Kidney glomerular epithelial cell (primary cell): ENCODE measurements at regions not wholly inside any gene's neighbourhood (a gene's known extent, or its start where the extent isn't known, plus 50 kb on each side); places are given as distances from the start of the nearest gene placed in this dataset.
"Not testable (repeated sequence)": the region's sequence is repeated elsewhere in the genome, so short reads cannot be mapped to it uniquely, and the experiment has no call there.

Experiments used
- DNase-seq: peaks from one replicate; lab custom pipeline; 2025; lab: John Stamatoyannopoulos, UW

GRCh38 chr2:83253848-83254247 is 1205.2 kb downstream of the SUCLG1 start:
- DNase-seq: no peak

DNA sequence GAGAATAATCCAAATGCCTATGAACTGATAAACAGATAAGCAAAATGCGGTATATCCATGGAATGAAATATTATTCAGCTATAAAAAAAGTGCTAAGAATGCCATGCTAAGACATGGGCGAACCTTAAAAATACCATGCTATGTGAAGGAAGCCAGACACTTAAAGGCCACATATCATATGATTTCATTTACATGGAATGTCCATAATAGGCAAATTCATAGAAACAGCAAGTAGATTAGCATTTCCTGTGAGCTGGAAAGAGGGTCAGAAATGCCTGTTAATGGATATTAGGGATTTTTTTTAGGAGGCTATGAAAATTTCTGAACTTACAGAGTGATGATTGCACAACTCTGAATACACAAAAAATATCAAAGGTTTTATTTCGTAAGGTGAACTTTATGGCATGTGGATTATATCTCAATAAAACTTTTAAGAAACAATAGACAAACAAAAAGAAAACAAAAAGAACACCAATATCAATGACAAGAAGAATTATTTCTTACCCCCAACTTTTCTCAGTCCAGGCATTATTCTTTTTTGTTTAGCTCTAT is 1207.7 kb downstream of the SUCLG1 start:
- DNase-seq: no peak

GRCh38 chr2:83245806-83246537 is 1213.1 kb downstream of the SUCLG1 start:
- not testable (repeated sequence) for DNase-seq

DNA sequence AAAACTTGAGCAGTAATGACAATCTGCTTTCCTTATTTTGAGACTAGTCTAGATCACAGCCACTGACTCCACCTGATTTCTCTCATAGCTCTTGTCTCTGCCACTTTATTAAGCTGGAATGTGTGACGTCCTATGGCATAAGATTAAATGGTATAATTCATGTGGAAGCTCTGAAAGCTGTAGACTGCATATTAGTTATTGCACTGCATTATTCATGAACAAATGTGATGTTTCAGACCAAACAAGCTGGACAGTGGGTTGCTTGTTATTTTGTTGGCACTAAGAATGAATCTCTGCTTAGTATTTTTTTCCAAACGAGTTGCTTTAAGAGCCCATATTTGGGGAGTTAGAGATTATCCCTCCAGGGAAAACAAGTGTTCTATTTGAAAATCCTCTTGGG is 1218.5 kb downstream of the SUCLG1 start:
- DNase-seq: no peak

GRCh38 chr2:83238111-83238510 is 1221.0 kb downstream of the SUCLG1 start:
- DNase-seq: no peak

- DNase-seq: no peak
Measured at GRCh38 chr2:83234246-83234645, 1224.8 kb downstream of the SUCLG1 start.

DNA sequence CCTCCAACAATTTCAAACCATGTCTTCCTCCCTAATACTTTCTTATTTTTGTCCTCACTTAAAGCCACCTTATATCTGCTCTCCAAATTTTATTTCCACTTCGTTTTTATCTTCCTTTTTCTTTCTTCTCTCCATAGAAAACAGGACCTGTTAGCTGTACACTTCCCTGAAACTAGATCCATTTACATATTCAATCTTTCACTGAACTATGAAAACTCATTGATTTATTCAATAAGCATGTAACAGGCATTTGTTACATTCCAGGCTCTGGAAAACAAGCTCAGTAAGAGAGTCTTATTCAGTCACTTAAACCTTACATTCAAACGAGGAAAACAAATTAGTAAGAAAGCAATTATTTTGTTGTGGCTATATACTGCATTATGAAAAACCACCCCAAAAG is 1225.3 kb downstream of the SUCLG1 start:
- DNase-seq: no peak

DNA sequence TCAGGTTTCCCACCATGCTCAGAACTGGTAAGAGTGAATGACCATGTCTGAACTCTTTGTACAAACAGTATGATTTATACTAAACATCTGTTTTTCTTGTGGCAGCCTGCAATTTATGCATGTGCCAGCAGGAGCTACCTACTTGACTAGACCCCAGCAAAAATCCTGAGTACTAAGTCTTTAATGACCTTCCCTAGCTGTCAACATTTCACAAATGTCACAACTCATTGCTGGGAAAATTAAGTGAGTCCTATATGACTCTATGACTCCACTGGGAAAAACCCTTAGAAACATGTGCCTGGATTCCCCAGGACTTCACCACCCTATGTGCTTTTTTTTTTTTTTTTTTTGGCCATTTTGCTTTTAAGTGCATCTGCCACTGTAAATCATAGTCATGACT is 1225.8 kb downstream of the SUCLG1 start:
- DNase-seq: no peak

- no peak for DNase-seq
Measured at GRCh38 chr2:83229443-83229842, 1229.6 kb downstream of the SUCLG1 start.

- DNase-seq: no peak
Measured at GRCh38 chr2:83224591-83225200, 1234.4 kb downstream of the SUCLG1 start.

DNA sequence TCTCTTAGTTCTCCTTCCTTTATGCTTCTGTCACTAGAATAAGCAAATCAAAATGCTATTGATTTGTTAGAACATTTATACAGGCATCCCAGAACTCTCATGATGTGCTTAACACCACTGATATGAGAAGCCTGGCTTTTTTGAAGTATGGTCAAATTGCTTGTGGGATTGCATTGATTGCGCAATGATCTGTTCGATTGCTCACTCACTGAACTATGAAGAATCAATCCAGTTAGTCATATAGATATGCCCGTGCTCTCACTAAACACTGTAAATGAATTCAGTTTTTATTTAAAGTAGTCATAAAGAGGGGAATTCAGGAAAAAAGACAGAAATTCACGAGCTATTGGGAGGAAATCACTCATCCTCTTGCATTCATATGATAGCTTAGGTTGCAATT is 1237.8 kb downstream of the SUCLG1 start:
- DNase-seq: no peak

DNA sequence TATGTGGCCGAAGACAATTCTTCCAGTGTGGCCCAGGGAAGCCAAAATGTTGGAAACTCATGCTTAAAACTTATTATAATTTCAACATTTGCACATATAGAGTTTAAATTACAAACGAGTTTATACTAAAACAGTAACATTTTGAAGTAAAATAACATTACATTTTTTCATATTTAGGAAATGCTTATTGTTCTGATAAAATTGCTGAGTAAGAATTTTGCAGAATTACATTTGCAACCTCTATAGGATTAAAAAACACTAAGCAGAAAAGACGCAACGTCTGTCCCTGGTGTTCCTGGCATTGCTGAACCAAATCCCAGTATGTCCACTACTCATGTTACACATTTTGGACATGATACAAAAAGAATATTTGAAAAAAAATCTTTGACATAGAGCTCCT is 1241.2 kb downstream of the SUCLG1 start:
- no peak for DNase-seq

- DNase-seq: peak; percentile 72
Measured at GRCh38 chr2:83196225-83196624, 1262.9 kb downstream of the SUCLG1 start.

GRCh38 chr2:83191316-83191715 is 1267.8 kb downstream of the SUCLG1 start:
- DNase-seq: no peak

- no peak for DNase-seq
Measured at GRCh38 chr2:83186105-83186760, 1272.8 kb downstream of the SUCLG1 start.

- not testable (repeated sequence) for DNase-seq
Measured at GRCh38 chr2:83180862-83181530, 1278.1 kb downstream of the SUCLG1 start.

DNA sequence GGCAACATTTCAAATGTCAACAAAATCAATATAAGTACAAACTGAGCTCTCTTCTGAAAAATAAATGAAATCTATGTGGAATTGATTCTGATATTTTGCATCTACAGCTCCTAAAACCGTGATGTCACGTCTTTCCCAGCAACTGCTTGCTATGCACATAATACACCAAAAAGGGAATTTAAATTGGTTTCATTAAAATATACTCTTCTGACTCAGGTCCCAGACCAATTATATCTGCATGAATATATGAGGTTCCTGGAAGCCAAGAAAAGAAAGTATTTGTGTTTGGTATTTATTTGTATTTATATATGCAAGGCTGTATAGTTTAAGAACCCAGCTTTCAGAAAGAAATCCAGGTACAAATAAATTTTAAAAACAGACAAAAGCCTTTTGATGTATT is 1282.5 kb downstream of the SUCLG1 start:
- no peak for DNase-seq

DNA sequence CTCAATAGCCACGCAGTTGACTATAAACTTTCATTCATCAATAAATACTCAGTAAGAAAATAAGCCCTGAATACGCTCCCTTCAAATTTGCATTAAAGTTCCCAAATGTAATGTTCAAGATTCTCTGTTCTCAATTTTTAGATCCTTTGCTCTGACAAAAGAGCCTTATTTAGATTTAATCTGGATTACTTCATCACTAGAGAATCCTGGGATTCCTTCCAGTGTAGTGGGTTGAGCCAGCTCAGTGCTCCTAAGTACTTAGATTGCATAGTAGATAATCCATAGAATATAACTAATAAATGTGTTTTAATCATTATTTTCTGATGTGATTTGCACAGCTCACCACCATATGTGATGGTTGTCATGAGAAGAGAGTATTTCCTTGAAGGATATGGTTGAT is 1286.2 kb downstream of the SUCLG1 start:
- no peak for DNase-seq

DNA sequence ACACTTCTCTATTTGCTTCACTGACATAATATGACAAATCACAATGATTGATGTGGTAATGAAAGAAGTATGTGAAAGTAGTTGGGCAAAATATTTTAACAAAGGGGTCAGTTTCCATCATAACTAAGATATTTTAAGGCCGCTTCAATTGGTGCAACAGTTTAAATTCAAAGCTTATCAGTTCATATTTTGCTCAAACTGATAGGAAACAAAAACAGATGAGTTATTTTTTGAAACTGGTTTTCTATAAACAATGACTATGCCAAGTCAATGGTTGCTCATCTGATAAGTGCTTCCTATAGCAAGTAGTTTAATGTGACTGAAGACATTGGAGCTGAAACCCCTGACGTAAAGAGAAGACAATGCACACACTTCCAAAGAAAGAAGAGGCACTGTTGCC is 1290.7 kb downstream of the SUCLG1 start:
- no peak for DNase-seq

GRCh38 chr2:83162421-83162820 is 1296.7 kb downstream of the SUCLG1 start:
- no peak for DNase-seq

DNA sequence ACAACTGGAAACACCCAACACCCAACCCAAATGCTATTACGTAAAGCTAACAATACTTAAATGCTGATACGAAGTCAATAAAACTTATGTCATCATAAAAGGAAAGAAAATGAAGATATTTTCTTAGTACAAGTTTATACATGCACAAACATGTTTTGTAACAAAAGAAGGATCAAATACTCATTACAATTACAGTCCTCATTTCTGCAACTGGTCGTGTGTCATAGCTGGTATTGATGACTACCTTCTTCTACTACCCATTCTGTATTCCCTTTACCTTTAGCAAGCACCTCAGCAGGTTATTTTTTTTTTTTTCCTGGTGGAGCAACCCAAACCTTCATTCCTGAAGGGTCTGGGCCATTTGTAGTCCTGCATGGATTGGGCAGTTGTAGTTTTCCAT is 1298.5 kb downstream of the SUCLG1 start:
- DNase-seq: no peak

- no peak for DNase-seq
Measured at GRCh38 chr2:83155826-83156225, 1303.3 kb downstream of the SUCLG1 start.

DNA sequence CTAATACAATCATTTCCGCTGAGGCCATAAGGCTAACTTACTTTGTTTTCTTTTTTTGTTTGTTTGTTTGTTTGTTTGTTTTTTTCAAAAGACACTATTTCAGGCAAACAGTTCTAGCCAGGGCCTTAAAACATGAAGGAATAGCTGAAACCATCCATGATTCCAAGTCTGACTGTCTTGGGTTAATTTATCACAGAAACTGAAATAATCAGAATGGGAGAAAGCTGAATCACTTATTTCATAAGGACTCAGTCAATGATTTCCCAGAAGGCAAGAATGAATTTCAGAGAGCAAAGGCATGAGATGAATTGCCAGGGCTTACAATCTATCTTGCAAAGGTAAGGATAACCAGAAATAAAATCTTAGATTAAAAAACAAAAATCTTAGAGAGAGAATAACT is 1315.1 kb downstream of the SUCLG1 start:
- DNase-seq: peak; percentile 11
